ENCODE measurements at regions not wholly inside any gene's neighbourhood (a gene's known extent, or its start where the extent isn't known, plus 50 kb on each side); places are given as distances from the start of the nearest gene placed in this dataset.

DNA sequence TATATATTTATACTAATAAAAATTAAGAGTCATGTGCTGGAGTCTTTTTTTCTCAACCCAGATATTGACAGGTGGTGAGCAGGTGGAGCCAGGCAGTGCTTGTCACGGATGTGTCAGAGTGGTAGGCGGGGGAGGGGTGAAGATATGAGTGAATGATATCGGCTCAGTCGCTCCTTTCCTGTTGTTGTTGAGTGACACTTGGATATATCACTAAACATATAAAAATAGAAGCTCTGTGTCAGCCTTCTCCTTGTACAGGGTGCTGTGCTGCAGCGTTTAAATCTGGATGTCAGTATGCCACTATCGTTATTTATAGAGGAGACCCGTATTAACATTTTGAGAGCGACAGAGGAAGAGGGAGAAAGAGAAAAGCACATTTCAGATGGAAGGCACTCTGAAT is 339.6 kb downstream of the NUF2 start:
- TF ChIP-seq, protein P1, sequence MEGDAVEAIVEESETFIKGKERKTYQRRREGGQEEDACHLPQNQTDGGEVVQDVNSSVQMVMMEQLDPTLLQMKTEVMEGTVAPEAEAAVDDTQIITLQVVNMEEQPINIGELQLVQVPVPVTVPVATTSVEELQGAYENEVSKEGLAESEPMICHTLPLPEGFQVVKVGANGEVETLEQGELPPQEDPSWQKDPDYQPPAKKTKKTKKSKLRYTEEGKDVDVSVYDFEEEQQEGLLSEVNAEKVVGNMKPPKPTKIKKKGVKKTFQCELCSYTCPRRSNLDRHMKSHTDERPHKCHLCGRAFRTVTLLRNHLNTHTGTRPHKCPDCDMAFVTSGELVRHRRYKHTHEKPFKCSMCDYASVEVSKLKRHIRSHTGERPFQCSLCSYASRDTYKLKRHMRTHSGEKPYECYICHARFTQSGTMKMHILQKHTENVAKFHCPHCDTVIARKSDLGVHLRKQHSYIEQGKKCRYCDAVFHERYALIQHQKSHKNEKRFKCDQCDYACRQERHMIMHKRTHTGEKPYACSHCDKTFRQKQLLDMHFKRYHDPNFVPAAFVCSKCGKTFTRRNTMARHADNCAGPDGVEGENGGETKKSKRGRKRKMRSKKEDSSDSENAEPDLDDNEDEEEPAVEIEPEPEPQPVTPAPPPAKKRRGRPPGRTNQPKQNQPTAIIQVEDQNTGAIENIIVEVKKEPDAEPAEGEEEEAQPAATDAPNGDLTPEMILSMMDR (IDR thresholded peaks at IDR 0.05) = no peak
- TF ChIP-seq POLR2A (IDR thresholded peaks at IDR 0.05) = no peak

Data from heart left ventricle (tissue), 13 donors.